LHCN-M2 (cell line): ENCODE measurements at regions not wholly inside any gene's neighbourhood (a gene's known extent, or its start where the extent isn't known, plus 50 kb on each side); places are given as distances from the start of the nearest gene placed in this dataset.
"Not testable (repeated sequence)": the region's sequence is repeated elsewhere in the genome, so short reads cannot be mapped to it uniquely, and the experiment has no call there.

ENCODE experiments used
- DNase-seq: peaks from one replicate; pipeline ENCODE4 v3.0.0-alpha.2; 2012; ENCODE audit warnings: low read depth

- DNase-seq = no peak
Observed at GRCh38 chr1:187816646-187817045, 987.9 kb downstream of the PLA2G4A start.

- no peak for DNase-seq
Observed at GRCh38 chr1:187817782-187818181, 989.0 kb downstream of the PLA2G4A start.

GRCh38 chr1:187819086-187819485, 990.3 kb downstream of the PLA2G4A start:
- no peak for DNase-seq

GRCh38 chr1:187836557-187836956, 1007.8 kb downstream of the PLA2G4A start:
- no peak for DNase-seq

- DNase-seq = no peak
Observed at GRCh38 chr1:187837787-187838186, 1009.0 kb downstream of the PLA2G4A start.

- DNase-seq = no peak
Observed at GRCh38 chr1:187838335-187839293, 1009.9 kb downstream of the PLA2G4A start.

GRCh38 chr1:187839873-187840272, 1011.1 kb downstream of the PLA2G4A start:
- peak; percentile 3 for DNase-seq

- DNase-seq = no peak
Observed at GRCh38 chr1:187840557-187840956, 1011.8 kb downstream of the PLA2G4A start.

GRCh38 chr1:187842406-187843165, 1013.8 kb downstream of the PLA2G4A start:
- DNase-seq = no peak

GRCh38 chr1:187844313-187844712, 1015.6 kb downstream of the PLA2G4A start:
- DNase-seq = no peak

GRCh38 chr1:187847531-187847930, 1018.8 kb downstream of the PLA2G4A start:
- no peak for DNase-seq

GRCh38 chr1:187848321-187848720, 1019.6 kb downstream of the PLA2G4A start:
- DNase-seq = no peak

GRCh38 chr1:187850146-187850545, 1021.4 kb downstream of the PLA2G4A start:
- DNase-seq = not testable (repeated sequence)

- DNase-seq = no peak
Observed at GRCh38 chr1:187853505-187853904, 1024.8 kb downstream of the PLA2G4A start.

GRCh38 chr1:187854457-187854856, 1025.7 kb downstream of the PLA2G4A start:
- no peak for DNase-seq

- DNase-seq = no peak
Observed at GRCh38 chr1:187862506-187862905, 1033.8 kb downstream of the PLA2G4A start.

GRCh38 chr1:187870552-187870951, 1041.8 kb downstream of the PLA2G4A start:
- no peak for DNase-seq

- DNase-seq = no peak
Observed at GRCh38 chr1:187871177-187871845, 1042.6 kb downstream of the PLA2G4A start.

- DNase-seq = no peak
Observed at GRCh38 chr1:187872550-187872949, 1043.8 kb downstream of the PLA2G4A start.

GRCh38 chr1:187873126-187873525, 1044.4 kb downstream of the PLA2G4A start:
- no peak for DNase-seq

- DNase-seq = no peak
Observed at GRCh38 chr1:187876775-187877174, 1048.0 kb downstream of the PLA2G4A start.

GRCh38 chr1:187877220-187877619, 1048.5 kb downstream of the PLA2G4A start:
- DNase-seq = no peak
